ENCODE measurements at regions not wholly inside any gene's neighbourhood (a gene's known extent, or its start where the extent isn't known, plus 50 kb on each side); places are given as distances from the start of the nearest gene placed in this dataset.
A peak's percentile ranks its signal among the peaks of the same experiment; 100 is the strongest.
"Not testable (repeated sequence)": the region's sequence is repeated elsewhere in the genome, so short reads cannot be mapped to it uniquely, and the experiment has no call there.

DNA sequence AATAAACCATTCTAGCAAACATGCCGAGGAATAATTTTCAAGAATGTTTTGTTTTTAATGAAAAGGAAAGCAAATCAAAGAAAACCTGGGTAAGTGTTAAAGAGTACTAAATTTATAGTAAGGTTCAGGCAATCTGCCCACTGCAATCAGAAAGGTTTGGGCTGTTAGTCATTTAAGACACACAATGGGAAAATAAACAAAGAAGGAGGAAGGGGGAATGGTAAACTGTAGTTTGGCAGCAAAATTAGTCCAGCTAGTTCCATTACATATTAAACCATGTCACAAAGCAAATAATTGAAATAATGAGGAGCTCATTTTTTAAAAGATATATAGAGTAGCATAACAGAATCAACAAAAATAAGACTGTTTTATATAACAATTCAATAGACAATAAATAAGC is 87.5 kb upstream of the COPS8 start:
- no peak overlapping the region for H3K4me3 ChIP-seq (ENCODE audit: low read length)
- H3K4me1 ChIP-seq (ENCODE audit: control insufficient read depth, insufficient read depth, low read length) = no peaks in the 10 kb centered on the region
- no peaks in the 10 kb centered on the region for H3K9me3 ChIP-seq (ENCODE audit: control insufficient read depth, low read depth, low read length)
- H3K27ac ChIP-seq (ENCODE audit: low read length) = no peak overlapping the region
- 60% methylated on average over 1 of the region's 1 CpG for WGBS (ENCODE audit: insufficient coverage, low lambda C conversion rate)
- H3K36me3 ChIP-seq (ENCODE audit: control insufficient read depth, insufficient read depth, low read length) = no peaks in the 10 kb centered on the region
- H3K27me3 ChIP-seq (ENCODE audit: control insufficient read depth, insufficient read depth, low read length) = no peaks in the 10 kb centered on the region
- DNase-seq = no peak

DNA sequence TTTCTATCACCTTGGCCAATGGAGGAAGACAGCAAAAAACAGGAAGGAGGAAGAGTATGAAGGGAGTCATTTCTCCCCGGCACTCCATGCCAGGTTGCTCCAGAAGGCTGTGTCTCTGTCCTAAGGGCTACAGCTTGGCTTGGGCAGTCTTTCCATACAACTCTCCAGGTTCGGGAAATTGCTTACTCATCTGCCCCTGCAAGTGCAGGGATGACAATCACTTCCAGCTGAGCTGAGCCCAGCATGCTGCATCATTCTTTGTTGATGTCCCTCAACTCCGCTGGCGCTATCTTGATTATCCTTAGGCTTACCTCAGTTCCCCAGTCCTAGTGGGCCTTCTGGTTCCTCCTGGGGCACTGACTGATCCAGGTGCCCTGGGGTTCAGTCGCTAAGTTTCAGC is 86.9 kb upstream of the COPS8 start:
- no peaks in the 10 kb centered on the region for H3K27me3 ChIP-seq (ENCODE audit: control insufficient read depth, insufficient read depth, low read length)
- no peaks in the 10 kb centered on the region for H3K36me3 ChIP-seq (ENCODE audit: control insufficient read depth, insufficient read depth, low read length)
- no peak overlapping the region for H3K27ac ChIP-seq (ENCODE audit: low read length)
- no peaks in the 10 kb centered on the region for H3K9me3 ChIP-seq (ENCODE audit: control insufficient read depth, low read depth, low read length)
- no peak for DNase-seq
- WGBS (ENCODE audit: insufficient coverage, low lambda C conversion rate) = no CpG with 5 or more reads among the region's 5 CpGs
- H3K4me1 ChIP-seq (ENCODE audit: control insufficient read depth, insufficient read depth, low read length) = no peaks in the 10 kb centered on the region
- H3K4me3 ChIP-seq (ENCODE audit: low read length) = no peak overlapping the region

DNA sequence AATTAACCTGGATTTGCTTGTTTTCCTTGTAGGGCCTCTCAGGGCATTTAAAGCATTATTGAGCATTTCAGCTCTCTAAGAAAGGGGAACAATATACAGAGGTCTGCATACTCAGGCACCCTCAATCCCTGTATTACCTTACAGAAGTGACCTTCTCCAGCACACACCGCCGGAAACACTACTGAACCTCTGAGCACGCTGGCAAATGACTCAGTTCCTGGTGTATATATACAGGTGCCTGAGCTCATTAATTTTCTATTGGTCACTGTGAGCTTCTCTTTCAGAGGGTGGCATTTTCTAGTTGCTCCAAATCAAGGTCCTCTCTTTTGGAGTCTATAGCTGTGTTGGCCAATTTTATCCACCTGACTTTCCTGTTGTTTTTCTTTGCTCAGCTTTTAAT is 85.2 kb upstream of the COPS8 start:
- DNase-seq = no peak

DNA sequence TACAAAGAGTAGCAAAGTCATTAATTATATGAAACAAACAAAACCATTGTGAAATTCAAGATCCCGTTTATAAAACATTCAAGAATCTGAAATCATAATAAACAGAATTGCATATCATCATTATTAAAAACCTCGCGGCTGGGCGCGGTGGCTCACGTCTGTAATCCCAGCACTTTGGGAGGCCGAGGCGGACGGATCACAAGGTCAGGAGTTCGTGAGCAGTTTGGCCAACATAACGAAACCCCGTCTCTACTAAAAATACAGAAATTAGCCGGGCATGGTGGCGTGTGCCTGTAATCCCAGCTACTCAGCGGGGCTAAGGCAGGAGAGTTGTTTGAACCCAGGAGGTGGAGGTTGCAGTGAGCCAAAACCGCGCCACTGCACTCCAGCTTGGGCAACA is 80.3 kb upstream of the COPS8 start:
- not testable (repeated sequence) for H3K27ac ChIP-seq (ENCODE audit: low read length); H3K4me1 ChIP-seq (ENCODE audit: control insufficient read depth, insufficient read depth, low read length)
- WGBS (ENCODE audit: insufficient coverage, low lambda C conversion rate) = 67% methylated on average over 2 of the region's 17 CpGs

More for the DNA sequence above, 85.2 kb upstream of the COPS8 start:
- Histone ChIP-seq H3K36me3 (ENCODE audit: control insufficient read depth, insufficient read depth, low read length) (no peaks in the 10 kb centered on the region), H3K9me3 (ENCODE audit: control insufficient read depth, low read depth, low read length) (no peaks in the 10 kb centered on the region), H3K4me3 (ENCODE audit: low read length) (no peak overlapping the region), H3K27ac (ENCODE audit: low read length) (no peak overlapping the region), H3K27me3 (ENCODE audit: control insufficient read depth, insufficient read depth, low read length) (no peaks in the 10 kb centered on the region), H3K4me1 (ENCODE audit: control insufficient read depth, insufficient read depth, low read length) (no peaks in the 10 kb centered on the region)
- WGBS (ENCODE audit: insufficient coverage, low lambda C conversion rate) = no CpG with 5 or more reads among the region's 3 CpGs

DNA sequence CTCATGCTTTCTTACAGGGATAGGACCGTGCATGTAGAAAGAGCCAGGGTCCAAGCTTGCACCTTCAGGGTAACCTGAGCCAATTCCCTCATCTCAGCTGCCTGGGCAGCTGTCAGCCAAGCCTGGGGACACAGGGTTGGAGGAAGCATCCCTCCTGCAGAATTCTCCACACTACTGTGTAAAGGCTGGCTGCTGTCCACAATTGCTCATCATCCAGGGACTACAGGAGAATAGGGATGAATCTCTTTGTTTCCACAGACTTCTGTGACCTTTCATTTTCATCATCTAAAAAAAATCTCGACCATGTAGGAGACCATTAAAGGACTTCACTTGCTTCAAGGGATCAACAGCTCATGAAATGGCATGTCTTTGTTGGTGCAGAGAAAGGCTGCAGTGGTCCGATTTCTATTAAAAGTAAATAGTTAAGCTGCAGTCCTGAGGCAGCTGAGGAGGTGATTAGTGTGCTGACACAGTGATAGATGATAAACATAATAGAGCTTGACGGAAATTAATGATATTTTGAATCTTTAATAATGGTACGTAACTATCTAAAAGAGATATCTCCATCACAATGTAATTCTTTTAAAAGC is 74.4 kb upstream of the COPS8 start:
- no peaks in the 10 kb centered on the region for H3K36me3 ChIP-seq (ENCODE audit: control insufficient read depth, insufficient read depth, low read length)
- peaks cover 11% of the 10 kb centered on the region for H3K4me1 ChIP-seq (ENCODE audit: control insufficient read depth, insufficient read depth, low read length)
- no peaks in the 10 kb centered on the region for H3K27me3 ChIP-seq (ENCODE audit: control insufficient read depth, insufficient read depth, low read length)
- DNase-seq = no peak
- H3K4me3 ChIP-seq (ENCODE audit: low read length) = no peak overlapping the region
- H3K27ac ChIP-seq (ENCODE audit: low read length) = no peak overlapping the region
- no CpG with 5 or more reads among the region's 5 CpGs for WGBS (ENCODE audit: insufficient coverage, low lambda C conversion rate)
- no peaks in the 10 kb centered on the region for H3K9me3 ChIP-seq (ENCODE audit: control insufficient read depth, low read depth, low read length)

More for the DNA sequence above, 80.3 kb upstream of the COPS8 start:
- not testable (repeated sequence) for H3K27me3 ChIP-seq (ENCODE audit: control insufficient read depth, insufficient read depth, low read length); H3K36me3 ChIP-seq (ENCODE audit: control insufficient read depth, insufficient read depth, low read length); H3K9me3 ChIP-seq (ENCODE audit: control insufficient read depth, low read depth, low read length); H3K4me3 ChIP-seq (ENCODE audit: low read length); DNase-seq

DNA sequence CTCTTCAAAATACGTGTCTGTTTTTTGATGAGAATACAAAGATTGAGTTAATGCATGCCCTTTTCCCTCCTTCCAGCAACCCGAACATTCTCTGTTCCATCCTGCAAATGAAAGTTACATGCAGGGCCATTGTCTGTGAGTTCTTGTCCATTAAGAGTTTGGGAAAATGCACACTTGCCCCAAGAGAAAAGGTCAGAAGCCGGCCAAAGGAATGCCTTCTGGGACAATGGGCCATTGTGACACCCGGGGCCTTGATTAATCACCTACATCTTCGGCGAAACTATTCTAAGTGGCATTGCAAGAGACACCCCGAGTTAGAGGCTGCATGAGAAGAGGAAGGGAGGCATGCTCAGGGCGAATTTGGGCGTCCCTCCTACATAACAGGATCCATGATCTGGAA is 73.7 kb upstream of the COPS8 start:
- no peaks in the 10 kb centered on the region for H3K36me3 ChIP-seq (ENCODE audit: control insufficient read depth, insufficient read depth, low read length)
- peaks cover 11% of the 10 kb centered on the region for H3K4me1 ChIP-seq (ENCODE audit: control insufficient read depth, insufficient read depth, low read length)
- 100% methylated on average over 1 of the region's 9 CpGs for WGBS (ENCODE audit: insufficient coverage, low lambda C conversion rate)
- H3K27me3 ChIP-seq (ENCODE audit: control insufficient read depth, insufficient read depth, low read length) = no peaks in the 10 kb centered on the region
- no peak overlapping the region for H3K4me3 ChIP-seq (ENCODE audit: low read length)
- peaks cover 4% of the 10 kb centered on the region for H3K9me3 ChIP-seq (ENCODE audit: control insufficient read depth, low read depth, low read length)
- peak overlapping the region; percentile 4 for H3K27ac ChIP-seq (ENCODE audit: low read length)
- DNase-seq = no peak

DNA sequence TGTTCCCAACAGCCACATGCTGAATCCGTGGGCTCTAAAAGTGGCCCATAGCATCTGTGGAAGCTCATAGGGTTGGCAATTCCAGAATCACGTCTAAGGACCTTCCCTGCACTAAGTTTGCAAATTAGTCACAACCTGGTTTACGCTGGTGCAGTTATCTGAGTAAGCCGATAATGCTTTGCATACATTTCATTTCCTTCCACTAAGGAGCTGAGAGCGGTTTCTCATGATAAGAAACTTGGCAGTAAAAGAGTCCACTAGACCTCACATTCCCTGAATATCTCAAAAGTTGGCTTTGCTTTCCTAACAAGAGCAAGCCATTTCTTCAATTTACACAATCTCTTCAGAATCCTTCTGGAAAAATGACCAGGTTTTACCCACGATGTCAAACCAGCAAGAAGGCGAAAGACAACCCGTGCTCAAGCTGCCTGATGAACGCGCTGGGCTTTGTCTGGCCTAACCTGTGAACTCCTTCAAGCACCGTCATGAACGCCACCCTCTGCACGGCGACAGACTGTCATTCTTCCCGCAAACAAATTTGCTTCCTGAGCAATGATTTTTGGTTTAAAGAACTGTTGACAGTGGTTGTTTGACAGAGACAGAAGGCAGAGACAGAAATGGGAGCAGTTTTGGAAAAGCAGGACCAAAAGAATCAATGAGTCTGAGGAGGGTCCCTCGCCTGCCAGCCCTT is 73.0 kb upstream of the COPS8 start:
- peak; percentile 29 to 79 for DNase-seq
- Histone ChIP-seq H3K4me1 (ENCODE audit: control insufficient read depth, insufficient read depth, low read length) (peaks cover 11% of the 10 kb centered on the region), H3K36me3 (ENCODE audit: control insufficient read depth, insufficient read depth, low read length) (no peaks in the 10 kb centered on the region), H3K27me3 (ENCODE audit: control insufficient read depth, insufficient read depth, low read length) (no peaks in the 10 kb centered on the region), H3K27ac (ENCODE audit: low read length) (peak overlapping the region; percentile 4), H3K9me3 (ENCODE audit: control insufficient read depth, low read depth, low read length) (peaks cover 4% of the 10 kb centered on the region), H3K4me3 (ENCODE audit: low read length) (no peak overlapping the region)
- WGBS (ENCODE audit: insufficient coverage, low lambda C conversion rate) = 40% methylated on average over 1 of the region's 16 CpGs

DNA sequence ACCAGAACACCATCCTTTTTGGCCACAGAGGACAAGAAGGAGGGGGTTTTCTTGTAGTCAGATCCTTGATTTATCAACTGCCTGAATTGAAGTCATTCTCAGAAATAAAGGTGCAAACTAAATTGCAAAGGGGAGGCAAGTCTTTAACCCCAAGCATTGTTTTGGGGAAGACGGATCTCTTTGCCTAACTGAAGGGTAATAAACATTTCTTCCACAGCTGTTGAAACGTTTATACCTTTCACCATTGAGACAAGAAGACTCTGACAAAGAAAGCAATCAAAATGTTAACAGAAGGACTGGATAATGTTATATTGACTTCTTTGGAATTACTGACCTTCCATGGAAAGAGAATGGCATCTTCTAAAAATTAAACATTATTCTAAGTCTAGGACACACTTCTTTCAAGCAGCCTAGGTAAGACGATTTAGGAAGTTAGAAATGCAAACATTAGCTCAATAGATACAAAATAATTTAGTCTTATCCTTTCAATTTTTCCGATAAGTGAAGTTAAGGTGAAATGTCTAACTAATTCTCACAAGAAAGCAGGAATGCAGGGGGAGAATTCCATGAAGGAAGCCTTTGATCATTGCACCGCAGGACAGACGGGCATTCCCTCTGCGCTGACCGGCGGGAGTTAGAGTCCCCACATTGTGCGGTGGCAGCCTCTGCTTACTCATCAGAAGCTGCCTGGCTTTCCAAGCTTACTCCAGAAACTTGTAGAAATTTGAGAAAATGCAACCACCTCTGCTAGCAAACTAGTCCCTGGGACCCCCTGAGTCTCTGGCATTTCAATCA is 69.4 kb upstream of the COPS8 start:
- DNase-seq = no peak
- 100% methylated on average over 1 of the region's 10 CpGs for WGBS (ENCODE audit: insufficient coverage, low lambda C conversion rate)
- no peak overlapping the region for H3K27ac ChIP-seq (ENCODE audit: low read length)
- H3K4me1 ChIP-seq (ENCODE audit: control insufficient read depth, insufficient read depth, low read length) = peaks cover 15% of the 10 kb centered on the region
- H3K36me3 ChIP-seq (ENCODE audit: control insufficient read depth, insufficient read depth, low read length) = no peaks in the 10 kb centered on the region
- no peaks in the 10 kb centered on the region for H3K27me3 ChIP-seq (ENCODE audit: control insufficient read depth, insufficient read depth, low read length)
- no peak overlapping the region for H3K4me3 ChIP-seq (ENCODE audit: low read length)
- H3K9me3 ChIP-seq (ENCODE audit: control insufficient read depth, low read depth, low read length) = peaks cover 4% of the 10 kb centered on the region

DNA sequence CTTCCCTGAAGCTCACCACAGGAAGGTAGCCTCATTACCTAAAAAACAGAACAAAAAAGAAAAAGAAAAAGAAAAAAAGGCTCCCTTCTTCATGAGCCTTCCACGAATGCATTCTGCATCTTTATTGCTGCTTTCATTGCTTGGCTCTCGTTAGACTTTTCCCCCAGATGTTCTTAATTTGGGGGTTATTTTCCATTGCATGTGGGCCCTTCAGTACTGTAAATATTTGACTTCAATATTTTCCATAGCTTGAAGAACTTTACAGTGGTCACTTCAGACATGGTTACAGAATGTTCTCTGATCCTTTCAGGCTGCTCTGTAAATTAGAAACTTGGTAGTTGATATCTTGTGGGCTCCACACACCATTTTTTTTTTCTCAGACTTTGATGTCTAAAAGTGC is 65.6 kb upstream of the COPS8 start:
- peak in 1 of 2 donors; percentile 34 for DNase-seq
- Histone ChIP-seq H3K4me1 (ENCODE audit: control insufficient read depth, insufficient read depth, low read length) (peaks cover 4% of the 10 kb centered on the region), H3K4me3 (ENCODE audit: low read length) (no peak overlapping the region), H3K27me3 (ENCODE audit: control insufficient read depth, insufficient read depth, low read length) (no peaks in the 10 kb centered on the region), H3K9me3 (ENCODE audit: control insufficient read depth, low read depth, low read length) (peaks cover 14% of the 10 kb centered on the region), H3K36me3 (ENCODE audit: control insufficient read depth, insufficient read depth, low read length) (no peaks in the 10 kb centered on the region), H3K27ac (ENCODE audit: low read length) (no peak overlapping the region)
- no CpG with 5 or more reads among the region's 2 CpGs for WGBS (ENCODE audit: insufficient coverage, low lambda C conversion rate)

DNA sequence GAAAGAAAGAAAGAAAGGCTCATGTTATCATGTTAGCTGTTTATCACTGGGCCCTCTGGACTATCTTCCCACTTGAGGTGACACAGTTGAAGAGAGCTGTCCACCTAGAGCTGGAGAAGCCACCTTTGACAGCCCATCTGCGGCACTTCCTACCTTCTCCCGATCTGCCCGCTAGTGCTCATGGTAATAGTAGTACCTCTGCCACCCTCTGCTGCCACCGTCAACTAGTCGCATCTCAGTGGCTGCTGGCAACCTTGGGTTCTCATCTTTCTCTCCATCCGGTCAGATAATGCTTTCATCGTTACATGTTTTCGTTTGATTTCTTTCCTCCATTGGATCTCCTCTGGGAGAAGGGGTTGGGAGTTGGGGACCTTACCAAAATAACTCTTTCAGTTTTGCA is 63.2 kb upstream of the COPS8 start:
- no peaks in the 10 kb centered on the region for H3K27me3 ChIP-seq (ENCODE audit: control insufficient read depth, insufficient read depth, low read length)
- no peak overlapping the region for H3K4me3 ChIP-seq (ENCODE audit: low read length)
- H3K9me3 ChIP-seq (ENCODE audit: control insufficient read depth, low read depth, low read length) = peaks cover 10% of the 10 kb centered on the region
- no peak overlapping the region for H3K27ac ChIP-seq (ENCODE audit: low read length)
- DNase-seq = peak in 1 of 2 donors; percentile 17
- WGBS (ENCODE audit: insufficient coverage, low lambda C conversion rate) = 100% methylated on average over 4 of the region's 8 CpGs
- peaks cover 25% of the 10 kb centered on the region for H3K4me1 ChIP-seq (ENCODE audit: control insufficient read depth, insufficient read depth, low read length)
- H3K36me3 ChIP-seq (ENCODE audit: control insufficient read depth, insufficient read depth, low read length) = no peaks in the 10 kb centered on the region
